DMS53 treated with DMSO at 0.1 percent for 48 hours (cell line): ENCODE measurements at regions not wholly inside any gene's neighbourhood (a gene's known extent, or its start where the extent isn't known, plus 50 kb on each side); places are given as distances from the start of the nearest gene placed in this dataset.

ENCODE experiments used
- DNase-seq: peaks from one replicate; lab custom pipeline; 2025; ENCODE audit not compliant: unreplicated experiment; lab: John Stamatoyannopoulos, UW

- DNase-seq: no peak
Measured at GRCh38 chr10:108749042-108749441, 1174.3 kb downstream of the XPNPEP1 start.

- DNase-seq: no peak
Measured at GRCh38 chr10:108736111-108736510, 1187.2 kb downstream of the XPNPEP1 start.

GRCh38 chr10:108735380-108735779, 1187.9 kb downstream of the XPNPEP1 start:
- no peak for DNase-seq

GRCh38 chr10:108721874-108722273, 1201.4 kb downstream of the XPNPEP1 start:
- DNase-seq: peak; percentile 99

GRCh38 chr10:108716352-108716751, 1207.0 kb downstream of the XPNPEP1 start:
- DNase-seq: no peak

- DNase-seq: no peak
Measured at GRCh38 chr10:108709927-108710722, 1213.2 kb downstream of the XPNPEP1 start.

- DNase-seq: no peak
Measured at GRCh38 chr10:108708363-108708762, 1214.9 kb downstream of the XPNPEP1 start.

GRCh38 chr10:108696792-108697477, 1226.4 kb downstream of the XPNPEP1 start:
- no peak for DNase-seq

GRCh38 chr10:108691126-108691525, 1232.2 kb downstream of the XPNPEP1 start:
- DNase-seq: no peak

- no peak for DNase-seq
Measured at GRCh38 chr10:108690530-108690929, 1232.8 kb downstream of the XPNPEP1 start.

- DNase-seq: no peak
Measured at GRCh38 chr10:108689891-108690290, 1233.4 kb downstream of the XPNPEP1 start.

GRCh38 chr10:108688314-108688713, 1235.0 kb downstream of the XPNPEP1 start:
- DNase-seq: no peak

GRCh38 chr10:108685863-108686531, 1237.3 kb downstream of the XPNPEP1 start:
- DNase-seq: no peak

GRCh38 chr10:108684431-108684830, 1238.9 kb downstream of the XPNPEP1 start:
- DNase-seq: no peak

- no peak for DNase-seq
Measured at GRCh38 chr10:108673741-108674140, 1249.6 kb downstream of the XPNPEP1 start.

- DNase-seq: no peak
Measured at GRCh38 chr10:108663587-108663986, 1259.7 kb downstream of the XPNPEP1 start.

- DNase-seq: no peak
Measured at GRCh38 chr10:108662975-108663374, 1260.3 kb downstream of the XPNPEP1 start.

- no peak for DNase-seq
Measured at GRCh38 chr10:108655057-108655456, 1268.3 kb downstream of the XPNPEP1 start.

GRCh38 chr10:108653531-108653930, 1269.8 kb downstream of the XPNPEP1 start:
- no peak for DNase-seq

- no peak for DNase-seq
Measured at GRCh38 chr10:108639010-108639409, 1284.3 kb downstream of the XPNPEP1 start.

GRCh38 chr10:108638225-108638624, 1285.1 kb downstream of the XPNPEP1 start:
- no peak for DNase-seq

- no peak for DNase-seq
Measured at GRCh38 chr10:108633046-108633445, 1290.3 kb downstream of the XPNPEP1 start.
